ENCODE measurements at regions not wholly inside any gene's neighbourhood (a gene's known extent, or its start where the extent isn't known, plus 50 kb on each side); places are given as distances from the start of the nearest gene placed in this dataset.

DNA sequence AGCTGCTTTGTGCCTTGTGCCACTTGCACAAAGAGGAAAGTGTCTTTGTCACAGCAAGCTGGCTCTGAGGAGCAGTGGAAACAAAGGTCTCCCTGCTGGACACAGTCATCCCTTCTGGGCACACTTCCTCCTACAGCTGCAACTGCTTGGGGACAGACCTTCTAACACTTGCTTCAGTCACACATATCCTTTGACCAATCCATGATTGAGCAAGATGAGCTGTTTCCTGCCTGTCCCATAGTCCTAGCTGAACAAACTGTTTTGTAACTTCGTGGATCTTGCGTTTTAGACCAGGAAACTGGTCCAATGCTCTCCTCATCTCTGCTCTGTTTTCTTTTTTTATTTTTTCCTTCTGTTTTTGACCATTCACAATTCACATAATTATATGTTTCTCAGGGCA, 98.5 kb downstream of the RRAGB start:
- TF ChIP-seq, protein P1, sequence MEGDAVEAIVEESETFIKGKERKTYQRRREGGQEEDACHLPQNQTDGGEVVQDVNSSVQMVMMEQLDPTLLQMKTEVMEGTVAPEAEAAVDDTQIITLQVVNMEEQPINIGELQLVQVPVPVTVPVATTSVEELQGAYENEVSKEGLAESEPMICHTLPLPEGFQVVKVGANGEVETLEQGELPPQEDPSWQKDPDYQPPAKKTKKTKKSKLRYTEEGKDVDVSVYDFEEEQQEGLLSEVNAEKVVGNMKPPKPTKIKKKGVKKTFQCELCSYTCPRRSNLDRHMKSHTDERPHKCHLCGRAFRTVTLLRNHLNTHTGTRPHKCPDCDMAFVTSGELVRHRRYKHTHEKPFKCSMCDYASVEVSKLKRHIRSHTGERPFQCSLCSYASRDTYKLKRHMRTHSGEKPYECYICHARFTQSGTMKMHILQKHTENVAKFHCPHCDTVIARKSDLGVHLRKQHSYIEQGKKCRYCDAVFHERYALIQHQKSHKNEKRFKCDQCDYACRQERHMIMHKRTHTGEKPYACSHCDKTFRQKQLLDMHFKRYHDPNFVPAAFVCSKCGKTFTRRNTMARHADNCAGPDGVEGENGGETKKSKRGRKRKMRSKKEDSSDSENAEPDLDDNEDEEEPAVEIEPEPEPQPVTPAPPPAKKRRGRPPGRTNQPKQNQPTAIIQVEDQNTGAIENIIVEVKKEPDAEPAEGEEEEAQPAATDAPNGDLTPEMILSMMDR (IDR thresholded peaks at IDR 0.05) = no peak
- TF ChIP-seq POLR2AphosphoS5 (IDR thresholded peaks at IDR 0.05) = no peak
